K562 (cell line): ENCODE measurements at regions not wholly inside any gene's neighbourhood (a gene's known extent, or its start where the extent isn't known, plus 50 kb on each side); places are given as distances from the start of the nearest gene placed in this dataset.

Source experiments
- ATAC-seq: fragments of 200-7000 bp; cut with Tn5 transposase; 3 replicates; pipeline ENCODE4 v1.9.1; 2020; ENCODE audit warnings: moderate library complexity
- BruUV-seq: library from RNA; stranded (reverse); fragments of 400-500 nt; replicated peaks from 2 replicates; lab custom pipeline; 2021; lab: Mats Ljungman, UMichigan
- CTCF ChIA-PET: fragments of 300-600 bp; formaldehyde crosslinking; extraction: SDS; loops from one replicate; lab custom pipeline; 2021; ENCODE audit warnings: low intra/inter-chr PET ratio; lab: Yijun Ruan, JAX
- POLR2A ChIA-PET: fragments of 300-600, 350-650 bp; sonication (Branson Sonifier 250); formaldehyde crosslinking; extraction: SDS; loops from one replicate; lab custom pipeline; 2021; ENCODE audit warnings: antibody characterized with exemption, inconsistent platforms; lab: Yijun Ruan, JAX
- DNase-seq, 4 experiments: peaks; one replicate each; pipeline versions ENCODE4 v3.0.0 to v3.0.0-alpha.2; 2011 to 2018; ENCODE audit warnings: low spot score in 3 of 4, mixed read lengths in 3 of 4; ENCODE audit errors: extremely low read depth in 1 of 4
- FAIRE-seq: peaks from 2 replicates; lab custom pipeline; 2011; peaks lifted over from hg19 to GRCh38; lab: Jason Lieb, UNC
- H2AFZ ChIP-seq: 2 replicates; pipeline ENCODE4 v1.6.0; 2011; ENCODE audit warnings: low read depth, low read length, control low read depth, inconsistent platforms
- H3K27ac ChIP-seq: fragments of 200-600 bp; 3 replicates; pipeline ENCODE4 v1.8.0; 2011; ENCODE audit warnings: low read depth, mild to moderate bottlenecking, control low read depth, inconsistent platforms, low read length, moderate library complexity, mixed read lengths; ENCODE audit errors: extremely low read depth
- H3K27me3 ChIP-seq, 2 experiments: fragments of 300-600 bp in 1 of 2; 2 replicates in 1 of 2; 3 replicates in 1 of 2; pipeline versions ENCODE4 v1.6.0 to v1.8.0; 2011; ENCODE audit warnings: inconsistent platforms in 2 of 2, low read length in 2 of 2, mild to moderate bottlenecking in 1 of 2, mixed read lengths in 1 of 2, moderate library complexity in 1 of 2; ENCODE audit not compliant: control insufficient read depth in 2 of 2, insufficient read depth in 2 of 2
- H3K36me3 ChIP-seq: fragments of 300-600 bp; 3 replicates; pipeline ENCODE4 v1.8.0; 2011; ENCODE audit warnings: mild to moderate bottlenecking, low read length, inconsistent platforms; ENCODE audit not compliant: control insufficient read depth, insufficient read depth
- H3K4me1 ChIP-seq, 2 experiments: fragments of 200-600 bp in 1 of 2; replicated peaks in 1 of 2; 2 replicates in 1 of 2; 3 replicates in 1 of 2; pipeline versions ENCODE4 v1.5.1 to v1.8.0; 2011; ENCODE audit warnings: inconsistent platforms in 2 of 2, low read length in 2 of 2, mild to moderate bottlenecking in 1 of 2, mixed read lengths in 1 of 2, moderate library complexity in 1 of 2; ENCODE audit not compliant: control insufficient read depth in 2 of 2, insufficient read depth in 2 of 2
- H3K4me2 ChIP-seq: 2 replicates; pipeline ENCODE4 v1.6.1; 2011; ENCODE audit warnings: low read length, control low read depth, inconsistent platforms, mixed read lengths; ENCODE audit not compliant: insufficient read depth
- H3K4me3 ChIP-seq: fragments of 200-600 bp; sonication (generic), shearing (Covaris generic); 2 replicates; pipeline ENCODE4 v1.5.1; 2016; ENCODE audit warnings: control low read depth, inconsistent platforms
- H3K79me2 ChIP-seq: fragments of 200-600 bp; 3 replicates; pipeline ENCODE4 v1.8.0; 2011; ENCODE audit warnings: low read length, inconsistent platforms; ENCODE audit not compliant: control insufficient read depth, insufficient read depth
- H3K9ac ChIP-seq, 2 experiments: 2 replicates each; pipeline versions ENCODE4 v1.6.0 to v1.6.1; 2011; ENCODE audit warnings: low read depth in 2 of 2, low read length in 2 of 2, control low read depth in 1 of 2, inconsistent platforms in 1 of 2, mild to moderate bottlenecking in 1 of 2, mixed read lengths in 1 of 2; ENCODE audit not compliant: insufficient read depth in 1 of 2
- H3K9me1 ChIP-seq: one replicate; pipeline ENCODE4 v1.6.0; 2011; ENCODE audit warnings: inconsistent platforms, mild to moderate bottlenecking, low read length, moderate library complexity; ENCODE audit not compliant: control insufficient read depth, insufficient read depth
- H3K9me3 ChIP-seq: replicated peaks from 2 replicates; pipeline ENCODE4 v1.5.1; 2011; ENCODE audit warnings: low read depth, low read length, inconsistent platforms; ENCODE audit not compliant: control insufficient read depth, insufficient read depth
- H4K20me1 ChIP-seq: replicated peaks from 2 replicates; pipeline ENCODE4 v1.6.1; 2011; ENCODE audit warnings: low read length, inconsistent platforms, mixed read lengths; ENCODE audit not compliant: control insufficient read depth, insufficient read depth
- CBX8 ChIP-seq: fragments of 200-600 bp; sonication (generic); IDR thresholded peaks from 2 replicates; pipeline ENCODE4 v1.6.1; 2012; ENCODE audit warnings: borderline replicate concordance, mixed run types, low read depth, mild to moderate bottlenecking, moderate library complexity, mixed read lengths, low read length, control low read depth, inconsistent platforms; ENCODE audit not compliant: poor library complexity, severe bottlenecking; ENCODE audit errors: extremely low read depth
- MAZ ChIP-seq, 2 experiments: fragments of 450-650 bp in 1 of 2; sonication (generic) in 1 of 2; formaldehyde crosslinking; IDR thresholded peaks in 1 of 2; conservative IDR thresholded peaks in 1 of 2; 2 replicates each; pipeline versions ENCODE4 v1.4.0 to v1.5.0; 2020; ENCODE audit warnings: mild to moderate bottlenecking in 1 of 2, missing genetic modification reagents in 1 of 2
- MYC ChIP-seq, 2 experiments: fragments of 250-450 bp in 1 of 2; sonication (Bioruptor Pico) in 1 of 2; IDR thresholded peaks; 2 replicates each; pipeline versions ENCODE4 v1.5.1 to v1.6.1; 2012 to 2021; ENCODE audit warnings: low read depth in 2 of 2, borderline replicate concordance in 1 of 2, improper control_type of control experiment in 1 of 2, low read length in 1 of 2, mild to moderate bottlenecking in 1 of 2, moderate library complexity in 1 of 2
- PKNOX1 ChIP-seq: fragments of 450-650 bp; IDR thresholded peaks from 2 replicates; pipeline ENCODE4 v1.6.1; 2016
- SMC3 ChIP-seq: conservative IDR thresholded peaks from 2 replicates; pipeline ENCODE4 v1.6.1; 2011; ENCODE audit warnings: low read depth, low read length, improper control_type of control experiment; ENCODE audit not compliant: insufficient read depth
- WGBS: fragments of 100-300 bp; shearing (Covaris generic); methylation state at CpG from one replicate; pipeline ENCODE4 v1.1.6; 2016; ENCODE audit warnings: low coverage, mixed read lengths; ENCODE audit not compliant: insufficient coverage; ENCODE audit errors: missing lambda C conversion rate; 5-methylcytosine and 5-hydroxymethylcytosine counted together
- in situ Hi-C: fragments of 300-500 bp; cut with MboI; formaldehyde crosslinking; loops from 4 replicates; pipeline ENCODE4 v1.15.0; 2018; ENCODE audit warnings: inconsistent platforms, mixed read lengths
- intact Hi-C: fragments of 100-400 bp; cut with micrococcal nuclease; formaldehyde crosslinking; loops from 2 replicates; pipeline ENCODE4 v1.14.2; 2022
- TF ChIP-seq, protein P1 (sequence below): fragments of 450-650 bp; formaldehyde crosslinking; IDR thresholded peaks from 2 replicates; pipeline ENCODE4 v1.4.0; 2022; ENCODE audit warnings: missing genetic modification characterization

DNA sequence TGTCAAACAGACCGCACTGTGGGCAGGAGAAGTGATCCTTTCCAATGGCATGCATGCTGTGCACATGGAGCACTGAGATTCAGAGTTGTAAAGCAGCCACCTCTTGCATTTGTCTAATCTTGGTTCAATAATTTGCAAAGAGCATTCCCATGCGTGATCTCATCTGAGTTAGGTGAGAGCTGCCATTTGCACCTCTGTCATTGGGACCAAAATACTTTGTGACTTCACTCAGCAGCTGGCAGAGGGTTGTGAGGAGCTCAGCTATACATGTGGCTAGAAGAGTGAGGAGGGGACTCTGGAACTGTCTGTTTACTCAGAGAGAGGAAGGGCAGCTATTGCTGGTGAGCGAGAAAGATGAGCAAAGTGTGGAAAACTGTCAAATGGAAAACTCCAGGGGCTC, 265.1 kb upstream of the TNP1 start:
- Histone ChIP-seq H3K79me2 (no peaks in the 10 kb centered on the region), H3K9ac (no peak overlapping the region), H3K9me3 (no peaks in the 10 kb centered on the region), H4K20me1 (no peaks in the 10 kb centered on the region), H3K36me3 (no peaks in the 10 kb centered on the region), H3K27ac (no peak overlapping the region), H3K9me1 (no peaks in the 10 kb centered on the region), H2AFZ (no peak overlapping the region), H3K27me3 (no peaks in the 10 kb centered on the region), H3K4me3 (no peak overlapping the region), H3K4me1 (peaks cover 0 to 4% of the 10 kb centered on the region in 2 experiments; a peak in 2 of 5 replicates)
- ATAC-seq, result no peak
- no peak for DNase-seq
- 28% methylated on average over 3 of the region's 3 CpGs for WGBS
- intact Hi-C loops, result no loop called here
- POLR2A ChIA-PET, result no interaction called here
- no peak for FAIRE-seq
- TF ChIP-seq CBX8 (no peak), SMC3 (no peak), PKNOX1 (no peak), MYC (IDR thresholded peaks at IDR 0.05; ENCODE audit: low read depth, low read length) (no peak), MYC (CRISPR knock-in tag; IDR thresholded peaks at IDR 0.05; ENCODE audit: borderline replicate concordance, low read depth) (no peak), MAZ (CRISPR knock-in tag; conservative IDR thresholded peaks at IDR 0.05 in 1 of 2, IDR thresholded peaks at IDR 0.05 in 1 of 2) (no peak)
- TF ChIP-seq, protein P1, sequence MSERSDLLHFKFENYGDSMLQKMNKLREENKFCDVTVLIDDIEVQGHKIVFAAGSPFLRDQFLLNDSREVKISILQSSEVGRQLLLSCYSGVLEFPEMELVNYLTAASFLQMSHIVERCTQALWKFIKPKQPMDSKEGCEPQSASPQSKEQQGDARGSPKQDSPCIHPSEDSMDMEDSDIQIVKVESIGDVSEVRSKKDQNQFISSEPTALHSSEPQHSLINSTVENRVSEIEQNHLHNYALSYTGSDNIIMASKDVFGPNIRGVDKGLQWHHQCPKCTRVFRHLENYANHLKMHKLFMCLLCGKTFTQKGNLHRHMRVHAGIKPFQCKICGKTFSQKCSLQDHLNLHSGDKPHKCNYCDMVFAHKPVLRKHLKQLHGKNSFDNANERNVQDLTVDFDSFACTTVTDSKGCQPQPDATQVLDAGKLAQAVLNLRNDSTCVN (CRISPR knock-in tag), result no peak
- TF ChIP-seq, all 486 proteins: peak for 0
- no peak overlapping the region for H3K4me2 ChIP-seq
- in situ Hi-C loops, result no loop called here
- BruUV-seq, result no TSS peak
- CTCF ChIA-PET, result no interaction called here
